ENCODE measurements at regions not wholly inside any gene's neighbourhood (a gene's known extent, or its start where the extent isn't known, plus 50 kb on each side); places are given as distances from the start of the nearest gene placed in this dataset.

- no peaks in the 10 kb centered on the region for H3K36me3 ChIP-seq (ENCODE audit: control insufficient read depth in 2 of 3, insufficient read depth in 3 of 3, low read length in 3 of 3)
- TF ChIP-seq CTCF (IDR thresholded peaks at IDR 0.05; ENCODE audit: borderline replicate concordance, extremely low read depth, insufficient read depth): no peak
- intact Hi-C loops (cut with DNase I): no loop called here
- no peak overlapping the region for H3K27ac ChIP-seq (ENCODE audit: low read depth in 2 of 2, low read length in 2 of 2)
- DNase-seq (no peak), FAIRE-seq (no peak)
- no peak overlapping the region for H3K4me3 ChIP-seq (ENCODE audit: low read length in 3 of 3)
- no peak overlapping the region for H3K9ac ChIP-seq (ENCODE audit: low read length in 3 of 3)
- no peaks in the 10 kb centered on the region for H3K27me3 ChIP-seq (ENCODE audit: control insufficient read depth, insufficient read depth, low read length)
- H3K4me1 ChIP-seq (ENCODE audit: control insufficient read depth in 2 of 3, insufficient read depth in 2 of 3, low read depth in 1 of 3, low read length in 3 of 3): peaks cover 0 to under 1% (median 0%) of the 10 kb centered on the region in 3 donors
- H3K9me3 ChIP-seq (ENCODE audit: control insufficient read depth in 2 of 3, insufficient read depth in 1 of 3, low read length in 3 of 3): peaks cover 0 to 11% (median 0%) of the 10 kb centered on the region in 3 donors
These were observed 127.7 kb downstream of the LACC1 start for GRCh38 chr13:44007451-44007850.

- H3K9ac ChIP-seq (ENCODE audit: low read length in 3 of 3): no peak overlapping the region
These were observed 131.3 kb downstream of the LACC1 start for GRCh38 chr13:44011036-44011435.

GRCh38 chr13:44012910-44013757, 133.4 kb downstream of the LACC1 start:
- Histone ChIP-seq H3K27ac (ENCODE audit: low read depth in 2 of 2, low read length in 2 of 2) (peak overlapping the region; percentile 36 to 86), H3K9me3 (ENCODE audit: control insufficient read depth in 2 of 3, insufficient read depth in 1 of 3, low read length in 3 of 3) (no peaks in the 10 kb centered on the region), H3K27me3 (ENCODE audit: control insufficient read depth, insufficient read depth, low read length) (no peaks in the 10 kb centered on the region), H3K4me3 (ENCODE audit: low read length in 3 of 3) (no peak overlapping the region), H3K36me3 (ENCODE audit: control insufficient read depth in 2 of 3, insufficient read depth in 3 of 3, low read length in 3 of 3) (no peaks in the 10 kb centered on the region), H3K9ac (ENCODE audit: low read length in 3 of 3) (no peak overlapping the region), H3K4me1 (ENCODE audit: control insufficient read depth in 2 of 3, insufficient read depth in 2 of 3, low read depth in 1 of 3, low read length in 3 of 3) (peaks cover 2 to 30% (median 15%) of the 10 kb centered on the region in 3 donors)
- FAIRE-seq: no peak
- no peak for TF ChIP-seq CTCF (IDR thresholded peaks at IDR 0.05; ENCODE audit: borderline replicate concordance, extremely low read depth, insufficient read depth)
- peak in 2 of 5 donors; percentile 37 to 62 for DNase-seq
- intact Hi-C loops (cut with DNase I): no loop called here

More at GRCh38 chr13:44011036-44011435, 131.3 kb downstream of the LACC1 start:
- no peak overlapping the region for H3K4me3 ChIP-seq (ENCODE audit: low read length in 3 of 3)
- H3K4me1 ChIP-seq (ENCODE audit: control insufficient read depth in 2 of 3, insufficient read depth in 2 of 3, low read depth in 1 of 3, low read length in 3 of 3): peaks cover 2 to 30% (median 15%) of the 10 kb centered on the region in 3 donors
- H3K27me3 ChIP-seq (ENCODE audit: control insufficient read depth, insufficient read depth, low read length): no peaks in the 10 kb centered on the region
- FAIRE-seq (no peak), DNase-seq (peak in 1 of 5 donors; percentile 72)
- H3K27ac ChIP-seq (ENCODE audit: low read depth in 2 of 2, low read length in 2 of 2): no peak overlapping the region
- peaks cover 0 to 11% (median 0%) of the 10 kb centered on the region in 3 donors for H3K9me3 ChIP-seq (ENCODE audit: control insufficient read depth in 2 of 3, insufficient read depth in 1 of 3, low read length in 3 of 3)
- TF ChIP-seq CTCF (IDR thresholded peaks at IDR 0.05; ENCODE audit: borderline replicate concordance, extremely low read depth, insufficient read depth): no peak
- intact Hi-C loops (cut with DNase I): no loop called here
- no peaks in the 10 kb centered on the region for H3K36me3 ChIP-seq (ENCODE audit: control insufficient read depth in 2 of 3, insufficient read depth in 3 of 3, low read length in 3 of 3)

All from kidney (tissue), 13 donors.